Memory B cell (primary cell): ENCODE measurements at regions not wholly inside any gene's neighbourhood (a gene's known extent, or its start where the extent isn't known, plus 50 kb on each side); places are given as distances from the start of the nearest gene placed in this dataset.
"Not testable (repeated sequence)": the region's sequence is repeated elsewhere in the genome, so short reads cannot be mapped to it uniquely, and the experiment has no call there.

Experiments
- ATAC-seq: fragments of 150-1000 bp; cut with Tn5 transposase; 2 replicates; pipeline ENCODE4 v1.10.0; 2021; ENCODE audit warnings: low read depth, mild to moderate bottlenecking, moderate library complexity
- DNase-seq, 2 donors: peaks; one replicate each; pipeline ENCODE4 v3.0.0; 2022; ENCODE audit warnings: low spot score in 2 of 2
- H3K27ac Mint-ChIP-seq: one replicate; pipeline ENCODE4 v1.8.0; 2022; ENCODE audit warnings: mild to moderate bottlenecking, moderate library complexity, mixed read lengths
- H3K27me3 Mint-ChIP-seq: one replicate; pipeline ENCODE4 v1.8.0; 2022; ENCODE audit warnings: mixed read lengths
- H3K36me3 Mint-ChIP-seq: one replicate; pipeline ENCODE4 v1.8.0; 2022; ENCODE audit warnings: mild to moderate bottlenecking, mixed read lengths
- H3K4me1 Mint-ChIP-seq: one replicate; pipeline ENCODE4 v1.8.0; 2022; ENCODE audit warnings: mixed read lengths
- H3K4me3 Mint-ChIP-seq: one replicate; pipeline ENCODE4 v1.8.0; 2022; ENCODE audit warnings: mild to moderate bottlenecking, moderate library complexity, mixed read lengths
- H3K9me3 Mint-ChIP-seq: one replicate; pipeline ENCODE4 v1.8.0; 2022; ENCODE audit warnings: mixed read lengths

DNA sequence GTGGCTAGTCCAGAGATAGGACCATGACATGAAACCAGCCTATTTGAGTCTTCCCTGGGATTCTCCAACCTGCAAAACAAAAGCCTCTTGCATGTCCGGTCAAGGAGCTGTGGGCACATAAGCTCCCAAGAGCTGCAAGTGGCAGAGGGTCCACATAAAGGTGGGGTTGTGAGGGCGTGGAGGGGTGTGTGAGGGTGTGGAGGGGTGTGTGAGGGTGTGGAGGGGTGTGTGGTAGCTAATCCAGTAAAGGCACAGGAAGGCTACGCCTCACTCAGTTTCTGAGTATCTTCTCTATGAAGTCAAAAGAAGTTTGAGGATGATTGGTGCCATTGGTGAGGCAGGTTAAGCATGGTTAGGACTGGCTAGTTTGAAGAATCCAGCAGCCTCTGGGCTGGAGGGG lies 259.4 kb upstream of the NSMCE3 start:
- ATAC-seq (no peak), DNase-seq (no peak)
- Mint-ChIP-seq H3K36me3 (no peaks in the 10 kb centered on the region), H3K4me1 (no peaks in the 10 kb centered on the region), H3K4me3 (no peak overlapping the region), H3K9me3 (no peaks in the 10 kb centered on the region), H3K27me3 (peaks cover 5% of the 10 kb centered on the region), H3K27ac (no peak overlapping the region)

DNA sequence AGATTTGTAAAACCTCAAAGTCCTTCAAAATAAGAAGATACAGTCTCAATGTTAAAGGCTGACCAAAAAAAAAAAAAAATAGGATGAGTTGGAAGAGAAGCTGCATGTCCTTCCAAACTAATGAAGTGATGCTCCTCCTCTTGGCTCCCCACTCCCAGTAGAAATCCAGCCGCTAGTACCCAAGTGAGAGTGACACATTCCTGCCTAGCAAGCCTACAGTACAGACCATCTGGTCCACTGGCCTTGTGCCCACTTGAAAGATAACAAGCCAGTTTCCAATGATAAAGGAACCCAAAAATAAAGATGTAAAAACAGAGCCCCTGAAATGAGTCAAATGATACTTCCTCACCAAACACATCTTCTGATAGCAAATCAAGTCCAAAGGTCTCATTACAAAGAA lies 258.7 kb upstream of the NSMCE3 start:
- Mint-ChIP-seq H3K27ac (no peak overlapping the region), H3K36me3 (no peaks in the 10 kb centered on the region), H3K27me3 (peaks cover 5% of the 10 kb centered on the region), H3K9me3 (no peaks in the 10 kb centered on the region), H3K4me3 (no peak overlapping the region), H3K4me1 (no peaks in the 10 kb centered on the region)
- DNase-seq (no peak), ATAC-seq (no peak)

DNA sequence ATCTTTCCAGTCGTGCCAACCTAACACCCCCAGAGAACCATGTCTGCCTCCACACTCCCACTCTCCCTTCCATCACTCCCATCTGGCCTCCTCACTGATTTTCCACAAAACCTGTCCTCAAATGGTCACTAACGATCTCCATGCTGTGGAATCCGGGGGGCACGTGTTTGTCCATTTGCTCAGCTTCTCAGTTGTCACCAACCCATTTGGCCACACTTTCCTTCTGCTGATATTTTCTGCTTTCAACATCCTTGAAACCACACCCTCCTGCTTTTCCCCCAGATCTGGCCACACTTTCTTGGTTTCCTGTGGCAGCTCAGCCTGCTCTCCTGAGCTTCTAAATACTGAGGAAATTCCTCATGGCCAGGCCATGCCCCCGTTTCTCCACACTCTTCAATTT lies 257.2 kb upstream of the NSMCE3 start:
- no peaks in the 10 kb centered on the region for H3K36me3 Mint-ChIP-seq
- no peaks in the 10 kb centered on the region for H3K4me1 Mint-ChIP-seq
- no peak overlapping the region for H3K4me3 Mint-ChIP-seq
- no peak overlapping the region for H3K27ac Mint-ChIP-seq
- no peaks in the 10 kb centered on the region for H3K9me3 Mint-ChIP-seq
- DNase-seq (no peak), ATAC-seq (no peak)
- H3K27me3 Mint-ChIP-seq: peaks cover 5% of the 10 kb centered on the region

DNA sequence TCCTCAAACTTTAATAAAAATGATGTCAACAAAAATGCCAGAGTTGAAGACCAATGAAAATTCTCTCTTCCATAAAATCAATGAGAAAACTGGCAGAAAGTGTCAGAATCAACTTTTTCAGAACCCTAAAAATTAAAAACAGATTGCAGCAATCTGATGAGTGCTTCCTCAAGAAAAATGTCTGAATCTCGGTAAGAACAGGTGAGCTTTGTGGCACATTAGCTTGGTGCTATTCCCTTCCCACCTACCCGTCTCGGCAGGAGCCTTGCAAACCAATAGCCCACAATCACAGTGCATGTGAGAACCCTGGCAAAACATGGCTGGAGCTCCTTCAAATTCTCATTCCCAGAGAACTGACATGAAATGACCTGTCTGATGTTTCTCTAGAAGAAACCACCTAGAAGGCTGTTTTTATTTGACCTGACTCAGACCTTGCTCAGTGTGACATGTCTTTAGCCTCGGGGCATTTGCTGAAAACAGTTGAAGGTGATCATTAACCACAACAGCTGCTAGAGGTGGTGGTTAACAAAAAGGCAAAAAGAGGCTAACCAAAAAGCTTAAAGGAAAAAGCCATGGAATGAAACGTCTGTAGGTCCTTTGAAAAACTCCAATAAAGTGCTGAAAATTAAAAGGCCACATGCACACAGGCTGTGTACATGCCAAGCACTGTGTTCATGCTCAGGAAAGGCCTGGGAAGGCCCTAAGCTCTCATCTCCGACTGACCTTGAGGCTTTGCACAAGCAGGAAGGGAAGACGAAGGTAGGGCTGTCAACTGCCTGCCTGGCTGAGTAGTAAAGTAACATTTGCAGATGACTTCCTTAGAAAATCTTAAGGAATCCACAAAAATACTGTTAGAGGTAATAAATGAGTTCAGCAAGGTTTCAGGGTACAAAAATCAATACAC lies 253.0 kb upstream of the NSMCE3 start:
- Mint-ChIP-seq H3K27me3 (peaks cover 4% of the 10 kb centered on the region), H3K9me3 (peaks cover 11% of the 10 kb centered on the region), H3K4me1 (no peaks in the 10 kb centered on the region), H3K27ac (no peak overlapping the region), H3K36me3 (no peaks in the 10 kb centered on the region), H3K4me3 (no peak overlapping the region)
- no peak for ATAC-seq
- no peak for DNase-seq

DNA sequence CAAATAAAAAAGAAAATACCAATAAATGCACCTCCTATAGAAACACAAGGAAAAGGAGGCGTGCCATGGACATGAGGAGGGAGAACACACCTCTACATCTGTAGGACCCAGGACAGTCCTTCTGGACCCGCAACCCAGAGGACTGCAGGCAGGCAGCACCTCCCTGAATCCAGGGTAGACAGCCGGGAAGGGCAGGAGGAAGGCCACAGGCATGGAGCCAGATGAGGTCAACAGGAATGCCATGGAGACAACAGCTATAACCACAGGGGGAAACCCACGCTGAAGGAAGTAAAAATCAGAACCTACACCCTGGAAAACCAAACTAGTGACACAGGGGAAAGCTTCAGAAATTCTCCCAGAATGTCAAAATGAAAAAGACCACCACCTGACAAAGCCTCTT lies 248.8 kb upstream of the NSMCE3 start:
- H3K4me1 Mint-ChIP-seq: no peaks in the 10 kb centered on the region
- DNase-seq: no peak
- H3K9me3 Mint-ChIP-seq: peaks cover 12% of the 10 kb centered on the region
- ATAC-seq: no peak
- H3K27ac Mint-ChIP-seq: no peak overlapping the region
- no peak overlapping the region for H3K4me3 Mint-ChIP-seq
- no peaks in the 10 kb centered on the region for H3K36me3 Mint-ChIP-seq
- H3K27me3 Mint-ChIP-seq: peaks cover 4% of the 10 kb centered on the region

DNA sequence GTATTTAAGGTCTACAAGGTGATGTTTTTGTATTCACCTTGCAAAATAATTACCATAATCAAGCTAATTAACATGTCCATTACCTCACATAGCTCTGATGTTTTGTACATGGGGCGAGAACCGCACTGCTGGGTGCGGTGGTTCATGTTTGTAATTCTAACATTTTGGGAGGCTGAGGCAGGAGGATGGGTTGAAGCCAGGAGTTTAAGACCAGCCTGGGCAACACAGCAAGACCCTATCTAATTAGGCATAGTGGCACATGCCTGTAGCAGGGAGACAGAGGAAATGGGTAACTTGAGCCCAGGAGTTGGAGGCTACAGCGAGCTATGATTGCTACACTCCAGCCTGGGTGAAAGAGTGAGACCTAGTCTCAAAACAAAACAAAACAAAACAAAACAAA lies 248.2 kb upstream of the NSMCE3 start:
- H3K9me3 Mint-ChIP-seq: peaks cover 12% of the 10 kb centered on the region

DNA sequence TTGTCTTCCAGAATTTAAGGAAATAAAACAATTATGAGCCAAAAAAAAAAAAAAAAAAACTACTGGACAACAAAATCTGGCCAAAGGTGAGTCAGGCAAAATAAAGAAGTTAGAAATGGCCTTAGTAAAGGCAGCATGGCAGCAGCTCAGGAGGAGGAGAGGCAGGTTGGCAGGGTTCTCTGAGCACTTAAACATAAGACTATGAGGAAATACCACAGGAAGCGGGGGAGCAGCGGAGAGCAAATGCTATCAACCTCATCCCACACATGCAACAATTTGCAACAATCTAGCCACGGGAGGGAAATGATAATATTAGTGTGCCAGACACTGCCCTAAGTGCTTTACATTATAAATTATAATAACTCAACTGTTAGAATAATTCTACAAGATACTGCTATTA lies 247.3 kb upstream of the NSMCE3 start:
- H3K4me3 Mint-ChIP-seq: no peak overlapping the region

More for the DNA sequence above, 248.2 kb upstream of the NSMCE3 start:
- Mint-ChIP-seq H3K4me1 (no peaks in the 10 kb centered on the region), H3K4me3 (no peak overlapping the region), H3K27ac (no peak overlapping the region), H3K36me3 (no peaks in the 10 kb centered on the region), H3K27me3 (peaks cover 4% of the 10 kb centered on the region)
- no peak for ATAC-seq
- no peak for DNase-seq

DNA sequence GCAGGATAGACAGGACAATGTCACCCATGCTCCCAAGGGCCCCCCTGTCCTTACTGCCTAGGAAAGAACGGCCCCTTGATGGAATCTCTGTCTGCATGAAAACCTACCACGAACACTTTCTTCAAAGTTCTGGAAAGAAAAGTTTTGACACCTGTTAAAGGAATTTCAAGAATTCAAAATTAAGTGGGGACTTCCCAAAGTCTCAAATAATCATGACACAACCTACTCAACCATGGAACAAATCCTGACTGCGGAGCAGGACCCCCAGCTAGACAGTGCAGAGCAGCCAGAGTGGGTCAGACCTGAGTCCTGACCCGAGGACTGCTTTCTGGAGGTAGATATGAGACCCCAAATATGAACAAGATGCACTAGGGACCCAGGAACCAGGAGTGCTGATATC lies 245.3 kb upstream of the NSMCE3 start:
- no peak for DNase-seq
- no peaks in the 10 kb centered on the region for H3K4me1 Mint-ChIP-seq
- ATAC-seq: no peak
- H3K27me3 Mint-ChIP-seq: peaks cover 4% of the 10 kb centered on the region
- no peak overlapping the region for H3K4me3 Mint-ChIP-seq
- peaks cover 12% of the 10 kb centered on the region for H3K9me3 Mint-ChIP-seq
- H3K36me3 Mint-ChIP-seq: no peaks in the 10 kb centered on the region
- no peak overlapping the region for H3K27ac Mint-ChIP-seq

More for the DNA sequence above, 247.3 kb upstream of the NSMCE3 start:
- Mint-ChIP-seq H3K36me3 (no peaks in the 10 kb centered on the region), H3K27me3 (peaks cover 4% of the 10 kb centered on the region), H3K9me3 (peaks cover 12% of the 10 kb centered on the region), H3K4me1 (no peaks in the 10 kb centered on the region), H3K27ac (no peak overlapping the region)
- no peak for DNase-seq
- no peak for ATAC-seq

DNA sequence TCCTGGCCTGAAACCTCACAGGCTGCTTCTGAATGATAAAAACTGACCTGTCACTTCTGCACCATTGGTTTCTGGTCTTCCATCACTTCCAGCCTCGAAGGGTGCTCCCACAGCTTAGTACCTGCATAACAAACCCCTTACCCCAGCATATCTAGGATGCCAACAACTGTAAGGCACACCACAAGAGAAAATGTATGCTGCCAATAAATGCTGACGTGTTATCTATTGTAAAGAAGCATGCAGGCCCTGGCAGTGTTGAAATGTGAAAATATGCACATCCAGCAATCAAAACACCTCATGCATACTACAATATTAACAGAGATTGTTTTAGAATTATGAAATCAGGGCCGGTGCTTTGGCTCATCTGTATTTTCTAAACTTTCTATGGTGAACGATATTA lies 242.0 kb upstream of the NSMCE3 start:
- Mint-ChIP-seq H3K27me3 (peaks cover 2% of the 10 kb centered on the region), H3K4me3 (no peak overlapping the region), H3K36me3 (no peaks in the 10 kb centered on the region), H3K9me3 (peaks cover 14% of the 10 kb centered on the region), H3K27ac (no peak overlapping the region), H3K4me1 (no peaks in the 10 kb centered on the region)
- no peak for ATAC-seq
- DNase-seq: no peak

DNA sequence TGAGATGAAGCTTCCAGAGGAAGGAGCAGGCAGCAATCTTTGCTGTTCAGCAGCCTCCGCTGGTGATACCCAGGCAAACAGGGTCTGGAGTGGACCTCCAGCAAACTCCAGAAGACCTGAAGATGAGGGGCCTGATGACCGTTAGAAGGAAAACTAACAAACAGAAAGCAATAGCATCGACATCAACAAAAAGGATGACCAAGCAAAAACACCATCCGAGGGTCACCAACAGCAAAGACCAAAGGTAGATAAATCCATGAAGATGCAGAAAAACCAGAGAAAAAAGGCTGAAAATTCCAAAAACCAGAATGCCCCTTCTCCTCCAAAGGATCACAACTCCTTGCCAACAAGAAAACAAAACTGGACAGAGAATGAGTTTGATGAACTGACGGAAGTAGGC lies 235.9 kb upstream of the NSMCE3 start:
- H3K36me3 Mint-ChIP-seq, H3K27ac Mint-ChIP-seq, H3K4me3 Mint-ChIP-seq, H3K27me3 Mint-ChIP-seq, ATAC-seq, H3K4me1 Mint-ChIP-seq, DNase-seq: not testable (repeated sequence)
- H3K9me3 Mint-ChIP-seq: peaks cover 17% of the 10 kb centered on the region

DNA sequence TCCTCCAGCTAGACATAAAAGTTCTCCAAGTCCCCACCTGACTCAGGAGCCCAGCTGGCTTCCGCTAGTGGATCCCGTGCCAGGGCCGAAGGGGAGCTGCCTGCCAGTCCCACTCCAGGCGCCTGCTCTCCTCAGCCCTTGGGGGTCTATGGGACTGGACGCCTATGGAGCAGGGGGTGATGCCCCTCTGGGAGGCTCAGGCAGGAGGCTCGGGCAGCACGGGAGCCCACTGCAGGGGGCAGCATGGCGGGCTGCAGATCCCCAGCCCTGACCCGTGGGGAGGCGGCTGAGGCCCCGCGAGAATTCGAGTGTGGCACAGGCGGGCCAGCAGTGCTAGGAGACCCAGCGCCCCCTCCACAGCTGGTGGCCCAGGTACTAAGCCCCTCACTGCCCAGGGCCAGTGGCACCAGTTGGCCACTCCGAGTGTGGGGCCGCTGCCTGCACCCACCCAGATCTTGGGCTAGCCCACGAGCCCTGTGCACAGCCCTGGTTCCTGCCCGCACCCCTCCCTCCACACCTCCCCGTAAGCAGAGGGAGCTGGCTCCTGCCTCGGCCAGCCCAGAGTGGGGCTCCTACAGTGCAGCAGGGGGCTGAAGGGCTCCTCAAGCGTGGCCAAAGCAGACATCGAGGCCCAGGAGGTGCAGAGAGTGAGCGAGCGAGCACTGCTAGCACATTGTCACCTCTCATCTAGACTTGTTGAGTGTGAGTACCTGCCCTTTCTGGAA lies 221.3 kb upstream of the NSMCE3 start:
- H3K36me3 Mint-ChIP-seq: no peaks in the 10 kb centered on the region
- no peaks in the 10 kb centered on the region for H3K4me1 Mint-ChIP-seq
- H3K4me3 Mint-ChIP-seq: no peak overlapping the region
- no peak for DNase-seq
- H3K27ac Mint-ChIP-seq: no peak overlapping the region
- no peak for ATAC-seq
- peaks cover 1% of the 10 kb centered on the region for H3K9me3 Mint-ChIP-seq
- H3K27me3 Mint-ChIP-seq: no peaks in the 10 kb centered on the region

DNA sequence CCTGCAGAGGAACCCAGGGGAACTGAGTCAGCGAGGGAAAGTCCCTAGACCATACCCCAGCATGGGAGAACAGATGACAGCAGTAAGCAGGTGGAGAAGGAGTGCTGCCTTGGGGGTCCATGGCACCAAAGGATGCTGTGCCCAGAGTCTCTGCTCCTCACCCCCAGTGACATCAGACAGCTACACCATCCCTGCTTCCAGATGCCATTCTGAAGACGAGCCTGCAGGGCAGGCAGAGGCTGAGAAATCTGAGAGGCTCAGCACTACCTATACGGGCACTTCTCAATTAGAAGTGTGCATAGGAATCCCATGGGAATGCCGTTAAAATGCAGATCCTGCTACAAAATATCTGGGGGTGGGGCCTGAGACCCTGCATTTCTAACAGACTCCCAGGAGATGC lies 211.3 kb upstream of the NSMCE3 start:
- H3K27ac Mint-ChIP-seq: no peak overlapping the region
- no peak overlapping the region for H3K4me3 Mint-ChIP-seq
- H3K36me3 Mint-ChIP-seq: peaks cover 1% of the 10 kb centered on the region
- H3K27me3 Mint-ChIP-seq: peaks cover 3% of the 10 kb centered on the region
- H3K9me3 Mint-ChIP-seq: peaks cover 1% of the 10 kb centered on the region
- ATAC-seq (no peak), DNase-seq (no peak)
- no peaks in the 10 kb centered on the region for H3K4me1 Mint-ChIP-seq

DNA sequence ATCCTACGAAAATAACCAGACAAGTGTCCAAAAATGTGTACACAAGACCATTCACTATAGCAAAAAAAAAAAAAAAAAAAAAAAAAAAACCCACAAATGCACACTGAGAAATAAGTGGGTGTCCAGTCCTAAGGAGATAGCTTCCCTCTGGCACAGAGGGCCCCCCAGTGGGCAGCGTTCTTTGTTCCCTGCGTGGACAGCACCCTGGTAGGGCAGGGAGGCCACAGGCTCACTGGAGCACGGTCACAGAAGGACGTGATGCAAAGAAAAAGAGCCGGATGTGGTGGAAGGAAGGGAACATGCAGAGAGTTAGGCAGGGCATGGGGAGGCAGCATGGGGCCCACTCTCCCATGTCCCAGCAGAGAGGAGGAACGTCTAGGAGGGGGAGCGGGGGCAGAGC lies 210.7 kb upstream of the NSMCE3 start:
- ATAC-seq (no peak), DNase-seq (no peak)
- Mint-ChIP-seq H3K27ac (no peak overlapping the region), H3K4me3 (no peak overlapping the region), H3K36me3 (peaks cover 1% of the 10 kb centered on the region), H3K4me1 (no peaks in the 10 kb centered on the region), H3K27me3 (peaks cover 3% of the 10 kb centered on the region), H3K9me3 (peaks cover 1% of the 10 kb centered on the region)

DNA sequence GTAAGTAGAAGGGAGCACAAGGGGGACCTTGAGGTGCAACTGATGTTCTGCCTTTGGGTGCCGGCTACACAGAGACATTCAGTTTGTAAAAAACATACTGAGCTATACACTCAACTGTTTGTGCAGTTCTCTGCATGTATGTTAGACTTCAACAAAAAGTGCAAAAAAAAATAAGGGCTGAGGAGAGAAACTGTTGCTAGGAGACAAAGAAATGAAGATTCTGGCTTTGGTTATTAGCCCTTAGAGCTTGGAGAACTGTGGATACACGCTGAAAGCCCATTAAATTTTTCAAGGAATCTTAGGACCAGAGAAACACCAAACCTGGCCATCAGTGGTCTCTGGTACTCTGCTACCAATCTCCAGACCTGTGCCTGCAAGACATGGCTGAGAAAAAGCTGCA lies 207.6 kb upstream of the NSMCE3 start:
- H3K4me3 Mint-ChIP-seq: no peak overlapping the region
- H3K9me3 Mint-ChIP-seq: peaks cover 1% of the 10 kb centered on the region
- no peak overlapping the region for H3K27ac Mint-ChIP-seq
- peaks cover 1% of the 10 kb centered on the region for H3K36me3 Mint-ChIP-seq
- H3K4me1 Mint-ChIP-seq: no peaks in the 10 kb centered on the region
- DNase-seq (no peak), ATAC-seq (no peak)
- H3K27me3 Mint-ChIP-seq: peaks cover 3% of the 10 kb centered on the region
